Stimulated activated CD4-positive, alpha-beta T cell treated with anti-CD3 and anti-CD28 coated beads, TNF-alpha, amount 100 ng/mL, for 1 hour (primary cell): ENCODE measurements at regions not wholly inside any gene's neighbourhood (a gene's known extent, or its start where the extent isn't known, plus 50 kb on each side); places are given as distances from the start of the nearest gene placed in this dataset.

Experiments
- DNase-seq, 3 donors: peaks; one replicate each; pipeline ENCODE4 v3.0.0-alpha.2; 2020; ENCODE audit warnings: low read depth in 3 of 3, low spot score in 1 of 3

GRCh38 chr5:99926463-99926862 is 608.7 kb upstream of the FAM174A start:
- no peak for DNase-seq

- no peak for DNase-seq
Observed at GRCh38 chr5:99922386-99922785, 612.8 kb upstream of the FAM174A start.

GRCh38 chr5:99911971-99912370 is 623.2 kb upstream of the FAM174A start:
- DNase-seq = no peak

GRCh38 chr5:99906776-99907175 is 628.4 kb upstream of the FAM174A start:
- DNase-seq = no peak

- no peak for DNase-seq
Observed at GRCh38 chr5:99901972-99902371, 633.2 kb upstream of the FAM174A start.

GRCh38 chr5:99900302-99900852 is 634.8 kb upstream of the FAM174A start:
- DNase-seq = no peak

GRCh38 chr5:99879791-99880511 is 655.2 kb upstream of the FAM174A start:
- no peak for DNase-seq

- no peak for DNase-seq
Observed at GRCh38 chr5:99878830-99879229, 656.3 kb upstream of the FAM174A start.

- DNase-seq = no peak
Observed at GRCh38 chr5:99866740-99867139, 668.4 kb upstream of the FAM174A start.

GRCh38 chr5:99865159-99865558 is 670.0 kb upstream of the FAM174A start:
- no peak for DNase-seq

GRCh38 chr5:99835791-99836190 is 699.4 kb upstream of the FAM174A start:
- no peak for DNase-seq

GRCh38 chr5:99827136-99827535 is 708.0 kb upstream of the FAM174A start:
- DNase-seq = no peak

- DNase-seq = no peak
Observed at GRCh38 chr5:99817796-99818195, 717.4 kb upstream of the FAM174A start.

GRCh38 chr5:99814321-99815063 is 720.7 kb upstream of the FAM174A start:
- no peak for DNase-seq

- DNase-seq = no peak
Observed at GRCh38 chr5:99808657-99809230, 726.4 kb upstream of the FAM174A start.

- no peak for DNase-seq
Observed at GRCh38 chr5:99807346-99807745, 727.8 kb upstream of the FAM174A start.

- no peak for DNase-seq
Observed at GRCh38 chr5:99795031-99795430, 740.1 kb upstream of the FAM174A start.

GRCh38 chr5:99788482-99788881 is 746.7 kb upstream of the FAM174A start:
- DNase-seq = no peak

GRCh38 chr5:99775189-99775588 is 760.0 kb upstream of the FAM174A start:
- DNase-seq = no peak

- no peak for DNase-seq
Observed at GRCh38 chr5:99773290-99773689, 761.9 kb upstream of the FAM174A start.

- DNase-seq = no peak
Observed at GRCh38 chr5:99771296-99771695, 763.9 kb upstream of the FAM174A start.

- no peak for DNase-seq
Observed at GRCh38 chr5:99765011-99765410, 770.2 kb upstream of the FAM174A start.
